Activated T-helper 2 cell treated with anti-CD3 and anti-CD28 coated beads, Interferon-gamma antibody, Interleukin-2, Interleukin-4, amounts not matched to agents 10 μg/mL and 5 μg/mL and 100 μg/mL, durations not matched to agents 14 hours and 24 hours and 36 hours (primary cell): ENCODE measurements at regions not wholly inside any gene's neighbourhood (a gene's known extent, or its start where the extent isn't known, plus 50 kb on each side); places are given as distances from the start of the nearest gene placed in this dataset.
A peak's percentile ranks its signal among the peaks of the same experiment; 100 is the strongest.

Source experiments
- DNase-seq: peaks from one replicate; pipeline ENCODE4 v3.0.0; 2021; ENCODE audit warnings: low spot score
- H3K27ac Mint-ChIP-seq: one replicate; pipeline ENCODE4 v1.8.0; 2021; ENCODE audit warnings: mixed read lengths
- H3K27me3 Mint-ChIP-seq: one replicate; pipeline ENCODE4 v1.8.0; 2021; ENCODE audit warnings: low read depth, mixed read lengths
- H3K36me3 Mint-ChIP-seq: one replicate; pipeline ENCODE4 v1.8.0; 2021; ENCODE audit warnings: low read depth, mixed read lengths
- H3K4me1 Mint-ChIP-seq: one replicate; pipeline ENCODE4 v1.8.0; 2021; ENCODE audit warnings: low read depth, mixed read lengths
- H3K4me3 Mint-ChIP-seq: one replicate; pipeline ENCODE4 v1.8.0; 2021; ENCODE audit warnings: low read depth, mild to moderate bottlenecking, moderate library complexity, mixed read lengths
- H3K9me3 Mint-ChIP-seq: one replicate; pipeline ENCODE4 v1.8.0; 2021; ENCODE audit warnings: mixed read lengths
- intact Hi-C: fragments of 100-400 bp; cut with micrococcal nuclease; formaldehyde crosslinking; loops from one replicate; pipeline ENCODE4 v1.15.1; 2023

DNA sequence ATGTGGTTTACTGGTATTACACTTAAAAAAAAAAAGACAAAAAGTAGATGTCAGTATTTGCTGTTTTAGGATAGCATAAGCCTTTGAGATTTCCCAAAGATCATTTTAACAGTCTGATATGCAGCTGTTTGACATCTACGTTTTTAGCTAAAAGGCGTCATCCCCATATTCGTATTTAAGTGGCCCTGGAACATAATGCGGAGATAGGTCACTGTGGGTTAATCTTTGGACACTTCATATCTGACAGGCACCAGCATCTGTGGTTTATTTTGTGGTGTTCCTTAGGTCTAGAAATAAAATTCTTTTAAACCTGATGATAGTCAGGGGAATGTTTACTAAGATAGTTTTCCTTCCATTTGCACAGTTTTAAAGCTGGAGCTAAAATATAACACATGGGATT is 313.7 kb downstream of the SOX4 start:
- Mint-ChIP-seq H3K9me3 (no peaks in the 10 kb centered on the region), H3K27ac (no peak overlapping the region), H3K27me3 (peaks cover 4% of the 10 kb centered on the region), H3K4me1 (no peaks in the 10 kb centered on the region), H3K36me3 (peaks cover 3% of the 10 kb centered on the region), H3K4me3 (no peak overlapping the region)
- intact Hi-C loops: loop anchor here (5.0 kb wide), 1 partner anchor 40 kb away; no protein-coding TSS in a partner anchor
- DNase-seq: no peak

DNA sequence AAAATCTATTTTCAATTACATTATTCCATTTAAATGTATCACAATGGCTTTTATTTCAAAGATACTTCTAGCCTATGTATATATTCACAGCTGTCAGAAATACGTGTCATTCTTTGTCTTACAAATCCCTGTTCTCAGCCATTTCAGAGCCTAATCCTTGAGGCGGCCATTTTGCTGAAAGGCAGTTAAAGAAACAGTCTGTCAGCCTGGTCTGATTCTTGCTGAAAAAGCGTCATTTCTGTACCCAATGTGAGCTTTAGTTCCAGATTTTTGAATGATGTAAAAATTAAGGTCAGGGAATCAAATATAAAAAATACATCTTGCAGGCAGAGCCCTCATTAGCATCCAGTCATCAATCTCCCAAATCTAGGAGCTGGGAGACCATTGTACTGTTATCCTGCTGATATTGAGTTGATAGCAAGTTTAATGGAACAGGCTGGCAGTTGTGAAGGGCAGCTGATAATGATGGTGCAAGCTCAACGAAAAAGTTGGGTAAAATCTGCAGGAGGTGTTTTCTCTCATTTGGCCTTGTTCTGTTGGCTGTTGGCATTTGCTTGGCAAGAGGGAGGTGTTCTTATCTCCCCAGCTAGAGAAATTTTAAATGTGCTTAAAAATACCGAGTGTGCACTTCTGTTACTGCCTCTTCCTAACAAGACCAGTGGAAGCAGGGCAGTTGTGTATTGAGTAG is 314.8 kb downstream of the SOX4 start:
- intact Hi-C loops: loop anchor here (5.0 kb wide), 1 partner anchor 39 kb away; no protein-coding TSS in a partner anchor

DNA sequence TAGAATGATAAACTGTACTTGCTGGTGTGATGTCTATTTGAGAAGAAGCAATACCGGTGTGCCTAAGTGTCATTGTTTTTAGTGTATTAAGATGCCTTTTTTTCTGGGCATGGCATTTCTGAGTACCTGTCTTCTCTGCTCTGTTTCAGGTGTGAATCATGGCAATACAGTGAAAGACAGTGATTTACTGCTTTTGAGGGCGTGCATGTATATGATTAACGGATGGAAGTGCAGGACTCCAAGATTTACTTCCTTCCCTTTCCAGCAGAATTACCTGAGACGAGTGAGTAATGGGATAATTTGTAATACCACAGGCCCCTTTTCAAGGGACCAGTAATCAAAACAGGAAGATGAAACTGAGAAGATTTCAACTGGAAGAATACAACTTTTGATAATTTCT is 315.8 kb downstream of the SOX4 start:
- Mint-ChIP-seq H3K4me3 (no peak overlapping the region), H3K27me3 (peaks cover 4% of the 10 kb centered on the region), H3K27ac (no peak overlapping the region), H3K9me3 (no peaks in the 10 kb centered on the region), H3K4me1 (peaks cover 7% of the 10 kb centered on the region), H3K36me3 (peaks cover 3% of the 10 kb centered on the region)
- intact Hi-C loops: loop anchor here (5.0 kb wide), 1 partner anchor 38 kb away; no protein-coding TSS in a partner anchor
- DNase-seq: no peak

More for the DNA sequence above, 314.8 kb downstream of the SOX4 start:
- peaks cover under 1% of the 10 kb centered on the region for H3K4me1 Mint-ChIP-seq
- peaks cover 4% of the 10 kb centered on the region for H3K27me3 Mint-ChIP-seq
- no peak for DNase-seq
- peaks cover 3% of the 10 kb centered on the region for H3K36me3 Mint-ChIP-seq
- H3K9me3 Mint-ChIP-seq: no peaks in the 10 kb centered on the region
- no peak overlapping the region for H3K4me3 Mint-ChIP-seq
- no peak overlapping the region for H3K27ac Mint-ChIP-seq

DNA sequence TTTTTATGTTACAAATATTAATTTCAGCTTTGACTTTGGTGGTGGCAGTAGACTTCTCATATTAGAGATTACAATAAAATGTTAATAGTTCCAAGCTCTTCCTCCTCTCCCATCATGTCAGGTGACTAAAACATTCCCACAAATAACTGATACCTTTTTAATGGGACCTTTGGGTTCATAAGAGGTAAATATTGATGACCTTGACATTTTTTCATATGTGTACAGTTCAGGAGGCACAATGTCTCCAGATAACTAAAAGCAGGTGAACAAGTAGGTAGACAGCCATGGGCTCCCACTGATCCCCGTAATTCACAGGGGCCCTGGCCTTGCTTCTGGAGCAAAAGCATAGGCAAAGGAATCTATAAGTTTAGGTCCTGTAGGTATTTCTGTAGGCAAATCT is 317.7 kb downstream of the SOX4 start:
- peaks cover 4% of the 10 kb centered on the region for H3K27me3 Mint-ChIP-seq
- H3K4me1 Mint-ChIP-seq: peaks cover 22% of the 10 kb centered on the region
- intact Hi-C loops: no loop called here
- H3K4me3 Mint-ChIP-seq: no peak overlapping the region
- no peaks in the 10 kb centered on the region for H3K9me3 Mint-ChIP-seq
- H3K36me3 Mint-ChIP-seq: peaks cover 3% of the 10 kb centered on the region
- no peak overlapping the region for H3K27ac Mint-ChIP-seq
- DNase-seq: no peak

DNA sequence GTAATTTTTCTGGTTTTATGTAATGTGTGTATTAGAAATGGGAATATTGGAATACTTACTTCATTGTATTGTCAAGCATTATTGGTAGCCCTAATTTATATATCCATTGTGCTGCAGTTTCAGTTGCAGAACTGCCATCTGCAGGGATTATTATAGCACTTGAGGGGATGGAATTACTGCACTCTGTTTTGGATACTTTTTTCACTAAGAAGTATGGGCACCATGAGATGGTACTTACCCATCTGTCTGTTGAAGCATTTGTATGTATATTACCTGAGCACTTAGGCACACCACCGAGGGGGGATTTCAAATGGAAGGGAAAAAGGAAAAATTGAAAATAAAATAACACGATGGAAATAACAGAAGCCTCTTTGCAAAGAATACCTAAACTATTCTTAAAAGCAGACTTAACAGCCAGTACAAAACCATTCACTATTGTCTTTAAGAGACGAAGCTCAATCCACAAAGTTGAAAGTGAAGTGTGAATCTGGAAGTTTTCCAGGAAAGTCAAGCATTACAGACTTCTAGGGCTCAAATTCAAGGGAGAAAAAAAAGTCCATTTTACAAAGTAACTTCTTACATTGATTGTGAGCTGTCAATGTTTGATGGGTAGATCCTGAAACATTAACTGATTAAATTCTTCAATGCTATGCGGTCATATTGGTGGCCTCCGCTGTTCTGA is 318.7 kb downstream of the SOX4 start:
- intact Hi-C loops: no loop called here
- Mint-ChIP-seq H3K36me3 (peaks cover 3% of the 10 kb centered on the region), H3K9me3 (no peaks in the 10 kb centered on the region), H3K4me1 (peaks cover 23% of the 10 kb centered on the region), H3K27ac (no peak overlapping the region), H3K27me3 (peaks cover 4% of the 10 kb centered on the region), H3K4me3 (no peak overlapping the region)
- no peak for DNase-seq

DNA sequence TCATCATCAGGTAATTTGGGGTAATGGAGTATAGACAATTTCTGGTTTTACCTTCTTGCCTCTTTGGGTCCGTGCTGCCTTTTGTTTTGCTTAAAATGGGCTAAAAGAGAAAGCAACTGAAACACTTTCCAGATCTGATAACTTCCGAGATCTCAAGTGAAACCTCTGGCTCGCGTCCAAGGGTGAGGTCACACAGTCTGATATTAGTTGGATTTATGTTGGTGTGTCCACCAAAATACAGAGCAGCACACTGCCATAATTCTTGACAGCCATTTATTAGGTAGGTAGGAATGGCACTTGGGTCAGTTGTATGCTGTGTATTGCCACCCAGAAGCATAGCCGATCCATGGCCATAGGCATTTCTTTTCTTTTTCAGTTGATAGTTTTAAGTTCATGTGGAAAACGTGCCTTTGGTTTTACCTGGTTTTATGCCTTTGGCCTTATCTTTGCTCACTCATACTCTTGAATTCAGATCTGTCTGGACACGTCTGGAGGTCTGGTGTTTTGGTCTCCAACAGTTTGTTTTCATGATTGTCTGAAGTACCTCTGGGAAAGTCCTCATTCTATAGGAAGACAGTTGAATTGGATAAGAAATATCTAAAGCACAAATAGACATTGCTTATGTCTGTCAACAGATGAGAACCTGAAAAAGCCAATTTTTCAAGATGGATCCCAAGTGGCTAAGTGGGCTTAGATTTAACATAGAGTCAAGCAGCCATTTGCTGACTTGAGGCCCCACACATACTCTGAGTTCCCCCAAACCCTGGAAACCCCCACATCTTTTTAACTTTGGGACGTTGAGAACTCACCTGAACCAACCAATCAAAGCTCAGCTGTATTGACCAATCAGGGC is 320.8 kb downstream of the SOX4 start:
- no peaks in the 10 kb centered on the region for H3K9me3 Mint-ChIP-seq
- intact Hi-C loops: no loop called here

DNA sequence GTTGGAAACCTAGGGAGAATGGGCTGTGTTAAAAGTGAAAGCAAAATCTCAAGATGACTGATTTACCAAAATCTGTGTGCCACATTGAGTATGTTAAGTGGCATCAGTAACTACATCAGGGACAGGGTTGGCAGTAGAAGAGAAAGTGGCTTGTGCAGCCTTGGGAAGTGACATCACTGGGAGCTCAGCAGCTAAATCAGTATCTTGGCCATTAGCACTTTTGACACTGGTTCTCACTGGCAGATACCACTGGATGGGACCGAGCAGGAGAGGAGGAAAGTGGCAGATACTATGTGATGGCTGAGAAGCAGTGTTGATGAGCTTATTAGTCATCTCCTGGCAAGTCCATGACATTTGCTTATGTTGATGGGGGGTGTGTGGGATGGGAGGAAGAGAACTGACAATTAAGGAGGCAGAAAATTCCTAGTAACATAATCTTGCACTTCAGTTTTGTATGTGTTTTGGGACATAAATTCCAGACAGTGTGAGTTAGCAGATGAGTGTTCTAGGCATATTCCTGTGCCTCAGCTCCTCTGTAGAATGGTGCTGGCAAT is 322.2 kb downstream of the SOX4 start:
- Mint-ChIP-seq H3K4me3 (no peak overlapping the region), H3K27ac (no peak overlapping the region)
- intact Hi-C loops: no loop called here

More for the DNA sequence above, 320.8 kb downstream of the SOX4 start:
- peaks cover 1% of the 10 kb centered on the region for H3K36me3 Mint-ChIP-seq
- peak overlapping the region; percentile 18 for H3K4me3 Mint-ChIP-seq
- H3K27me3 Mint-ChIP-seq: peaks cover 3% of the 10 kb centered on the region
- H3K27ac Mint-ChIP-seq: no peak overlapping the region
- DNase-seq: peak; percentile 58
- peaks cover 26% of the 10 kb centered on the region for H3K4me1 Mint-ChIP-seq

DNA sequence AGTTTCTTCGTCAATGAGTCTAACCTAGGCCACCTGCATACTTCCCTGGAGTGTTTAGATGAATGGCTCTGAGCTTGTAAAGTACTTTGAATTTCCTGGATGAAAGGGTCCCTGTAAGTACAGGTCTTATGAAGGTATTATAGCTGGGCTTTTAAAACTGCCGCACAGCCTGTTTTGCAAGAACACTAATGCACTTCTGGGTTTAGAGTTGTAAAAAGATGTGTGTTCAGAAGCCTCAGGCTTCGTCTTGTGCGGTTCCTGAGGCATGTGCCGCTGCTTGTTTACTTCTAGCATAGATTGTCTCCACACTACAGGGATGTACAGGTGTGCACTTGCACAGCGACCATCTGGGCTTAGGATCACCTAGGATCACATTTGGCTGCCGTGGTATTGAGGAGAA is 324.5 kb downstream of the SOX4 start:
- Mint-ChIP-seq H3K27ac (no peak overlapping the region), H3K27me3 (no peaks in the 10 kb centered on the region), H3K4me1 (peaks cover 26% of the 10 kb centered on the region), H3K4me3 (no peak overlapping the region), H3K9me3 (no peaks in the 10 kb centered on the region), H3K36me3 (no peaks in the 10 kb centered on the region)
- intact Hi-C loops: no loop called here
- no peak for DNase-seq

More for the DNA sequence above, 322.2 kb downstream of the SOX4 start:
- Mint-ChIP-seq H3K9me3 (no peaks in the 10 kb centered on the region), H3K27me3 (peaks cover 2% of the 10 kb centered on the region), H3K36me3 (no peaks in the 10 kb centered on the region), H3K4me1 (peaks cover 26% of the 10 kb centered on the region)
- DNase-seq: no peak

DNA sequence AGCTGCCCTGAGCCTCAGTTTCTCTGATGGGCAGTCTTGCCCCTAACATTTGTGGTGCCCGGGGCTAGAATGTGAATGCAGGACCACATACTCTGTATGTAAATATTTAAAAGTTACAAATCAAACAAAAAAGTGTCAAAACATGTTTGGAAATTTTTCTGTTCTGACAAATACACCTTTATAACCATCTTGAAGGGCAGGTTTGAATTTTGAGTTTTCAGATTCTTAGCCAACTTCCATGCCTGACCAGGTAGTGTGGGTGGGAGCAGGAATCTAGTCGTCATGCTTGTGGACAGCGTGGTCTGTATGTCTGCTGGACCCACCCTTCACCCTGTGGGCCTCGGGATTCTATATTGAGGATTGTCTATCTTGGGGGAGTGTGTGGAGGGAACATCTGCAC is 325.1 kb downstream of the SOX4 start:
- no peak for DNase-seq
- H3K4me3 Mint-ChIP-seq: no peak overlapping the region
- no peaks in the 10 kb centered on the region for H3K27me3 Mint-ChIP-seq
- no peaks in the 10 kb centered on the region for H3K36me3 Mint-ChIP-seq
- intact Hi-C loops: no loop called here
- no peak overlapping the region for H3K27ac Mint-ChIP-seq
- H3K4me1 Mint-ChIP-seq: peaks cover 22% of the 10 kb centered on the region
- no peaks in the 10 kb centered on the region for H3K9me3 Mint-ChIP-seq

DNA sequence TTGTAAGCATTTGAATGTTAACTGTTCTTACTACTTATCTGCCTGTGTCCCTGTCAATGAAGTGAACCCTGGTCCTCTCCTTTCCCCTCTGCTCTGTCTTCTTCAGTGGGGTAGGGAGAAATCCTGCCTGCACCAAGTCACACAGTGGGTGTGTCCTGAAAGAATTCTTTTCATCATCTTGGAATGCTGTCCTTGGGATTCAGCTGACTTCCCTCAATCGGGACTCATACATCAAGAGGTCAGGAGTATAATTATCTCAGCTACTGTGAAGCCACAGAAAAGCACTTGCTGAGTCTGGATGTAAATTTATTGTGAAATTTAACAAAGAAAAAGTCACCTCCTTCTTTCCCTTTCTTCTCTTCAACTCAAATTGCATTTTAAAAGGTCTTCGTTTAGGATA is 328.5 kb downstream of the SOX4 start:
- H3K27ac Mint-ChIP-seq: no peak overlapping the region
- intact Hi-C loops: no loop called here

DNA sequence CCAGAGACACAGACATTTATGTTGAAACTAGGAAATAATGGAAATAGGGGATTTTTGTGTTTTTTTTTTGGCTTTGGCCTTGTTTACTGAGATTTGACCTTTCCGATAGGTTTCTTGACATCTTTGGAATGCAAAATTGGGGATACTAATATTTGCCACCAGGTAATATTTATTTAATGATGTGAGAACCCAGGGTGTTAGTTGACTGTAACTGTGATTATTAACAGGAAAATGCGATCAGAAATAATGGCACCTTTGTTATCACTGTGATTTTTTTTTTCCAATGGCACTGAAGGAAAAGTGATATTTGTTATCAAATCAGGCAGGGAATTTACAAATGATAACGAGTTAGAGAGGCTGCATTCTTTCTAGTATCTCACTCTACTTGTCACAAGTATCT is 330.5 kb downstream of the SOX4 start:
- intact Hi-C loops: no loop called here
- H3K4me1 Mint-ChIP-seq: peaks cover 34% of the 10 kb centered on the region
- H3K27ac Mint-ChIP-seq: no peak overlapping the region
- H3K9me3 Mint-ChIP-seq: peaks cover 6% of the 10 kb centered on the region
- no peaks in the 10 kb centered on the region for H3K27me3 Mint-ChIP-seq
- peaks cover 2% of the 10 kb centered on the region for H3K36me3 Mint-ChIP-seq
- no peak for DNase-seq
- H3K4me3 Mint-ChIP-seq: no peak overlapping the region

More for the DNA sequence above, 328.5 kb downstream of the SOX4 start:
- H3K36me3 Mint-ChIP-seq: peaks cover 2% of the 10 kb centered on the region
- no peaks in the 10 kb centered on the region for H3K27me3 Mint-ChIP-seq
- no peak for DNase-seq
- no peak overlapping the region for H3K4me3 Mint-ChIP-seq
- peaks cover 6% of the 10 kb centered on the region for H3K9me3 Mint-ChIP-seq
- peaks cover 27% of the 10 kb centered on the region for H3K4me1 Mint-ChIP-seq

DNA sequence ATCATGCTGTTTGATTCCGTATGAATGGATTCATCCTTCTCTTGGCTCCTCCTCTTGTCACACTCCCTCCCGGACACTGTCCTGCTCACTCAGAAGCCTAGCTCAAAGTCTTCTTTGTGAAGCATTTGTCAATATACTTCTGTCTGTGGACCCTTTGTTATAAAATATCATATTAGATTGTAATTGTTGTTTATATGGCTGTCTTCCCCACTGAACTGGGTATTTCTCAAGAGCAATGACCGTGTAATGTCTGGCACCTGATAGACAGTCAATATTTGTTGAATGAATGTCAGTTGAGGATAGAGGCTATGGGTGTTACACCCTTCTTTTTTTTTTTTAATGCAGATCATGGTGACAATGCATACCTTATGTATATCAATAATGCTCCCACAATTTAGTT is 335.3 kb downstream of the SOX4 start:
- Mint-ChIP-seq H3K36me3 (peaks cover 2% of the 10 kb centered on the region), H3K27me3 (no peaks in the 10 kb centered on the region), H3K9me3 (peaks cover 6% of the 10 kb centered on the region), H3K27ac (no peak overlapping the region), H3K4me3 (no peak overlapping the region), H3K4me1 (peaks cover 34% of the 10 kb centered on the region)
- DNase-seq: no peak
- intact Hi-C loops: loop anchor here (5.0 kb wide), 4 partner anchors 58 to 332 kb away; no protein-coding TSS in a partner anchor
